ENCODE measurements at regions not wholly inside any gene's neighbourhood (a gene's known extent, or its start where the extent isn't known, plus 50 kb on each side); places are given as distances from the start of the nearest gene placed in this dataset.

GRCh38 chr2:181146171-181146570 lies 165.8 kb downstream of the UBE2E3 start:
- DNase-seq (ENCODE audit: low read depth in 4 of 4, low spot score in 2 of 4) = no peak

- no peak for DNase-seq (ENCODE audit: low read depth in 4 of 4, low spot score in 2 of 4)
Measured at GRCh38 chr2:181149056-181149455, 168.7 kb downstream of the UBE2E3 start.

GRCh38 chr2:181152226-181152625 lies 171.8 kb downstream of the UBE2E3 start:
- DNase-seq (ENCODE audit: low read depth in 4 of 4, low spot score in 2 of 4) = no peak

GRCh38 chr2:181152701-181153100 lies 172.3 kb downstream of the UBE2E3 start:
- no peak for DNase-seq (ENCODE audit: low read depth in 4 of 4, low spot score in 2 of 4)

- DNase-seq (ENCODE audit: low read depth in 4 of 4, low spot score in 2 of 4) = no peak
Measured at GRCh38 chr2:181153886-181154285, 173.5 kb downstream of the UBE2E3 start.

- no peak for DNase-seq (ENCODE audit: low read depth in 4 of 4, low spot score in 2 of 4)
Measured at GRCh38 chr2:181157326-181157725, 176.9 kb downstream of the UBE2E3 start.

- DNase-seq (ENCODE audit: low read depth in 4 of 4, low spot score in 2 of 4) = no peak
Measured at GRCh38 chr2:181158427-181158826, 178.0 kb downstream of the UBE2E3 start.

- no peak for DNase-seq (ENCODE audit: low read depth in 4 of 4, low spot score in 2 of 4)
Measured at GRCh38 chr2:181161615-181162014, 181.2 kb downstream of the UBE2E3 start.

GRCh38 chr2:181163139-181163538 lies 182.7 kb downstream of the UBE2E3 start:
- no peak for DNase-seq (ENCODE audit: low read depth in 4 of 4, low spot score in 2 of 4)

- DNase-seq (ENCODE audit: low read depth in 4 of 4, low spot score in 2 of 4) = no peak
Measured at GRCh38 chr2:181163691-181164090, 183.3 kb downstream of the UBE2E3 start.

- no peak for DNase-seq (ENCODE audit: low read depth in 4 of 4, low spot score in 2 of 4)
Measured at GRCh38 chr2:181164699-181165098, 184.3 kb downstream of the UBE2E3 start.

GRCh38 chr2:181165199-181165868 lies 184.9 kb downstream of the UBE2E3 start:
- no peak for DNase-seq (ENCODE audit: low read depth in 4 of 4, low spot score in 2 of 4)

GRCh38 chr2:181169503-181169902 lies 189.1 kb downstream of the UBE2E3 start:
- no peak for DNase-seq (ENCODE audit: low read depth in 4 of 4, low spot score in 2 of 4)

- DNase-seq (ENCODE audit: low read depth in 4 of 4, low spot score in 2 of 4) = no peak
Measured at GRCh38 chr2:181170256-181170655, 189.9 kb downstream of the UBE2E3 start.

GRCh38 chr2:181172676-181173075 lies 192.3 kb downstream of the UBE2E3 start:
- DNase-seq (ENCODE audit: low read depth in 4 of 4, low spot score in 2 of 4) = no peak

- no peak for DNase-seq (ENCODE audit: low read depth in 4 of 4, low spot score in 2 of 4)
Measured at GRCh38 chr2:181174611-181175580, 194.5 kb downstream of the UBE2E3 start.

- DNase-seq (ENCODE audit: low read depth in 4 of 4, low spot score in 2 of 4) = no peak
Measured at GRCh38 chr2:181176540-181176939, 196.1 kb downstream of the UBE2E3 start.

GRCh38 chr2:181177376-181177775 lies 197.0 kb downstream of the UBE2E3 start:
- no peak for DNase-seq (ENCODE audit: low read depth in 4 of 4, low spot score in 2 of 4)

GRCh38 chr2:181178130-181178529 lies 197.7 kb downstream of the UBE2E3 start:
- DNase-seq (ENCODE audit: low read depth in 4 of 4, low spot score in 2 of 4) = no peak

- DNase-seq (ENCODE audit: low read depth in 4 of 4, low spot score in 2 of 4) = no peak
Measured at GRCh38 chr2:181178823-181179412, 198.5 kb downstream of the UBE2E3 start.

- DNase-seq (ENCODE audit: low read depth in 4 of 4, low spot score in 2 of 4) = no peak
Measured at GRCh38 chr2:181183878-181184542, 203.6 kb downstream of the UBE2E3 start.
